Middle frontal gyrus (tissue), 1 donor: ENCODE measurements at regions not wholly inside any gene's neighbourhood (a gene's known extent, or its start where the extent isn't known, plus 50 kb on each side); places are given as distances from the start of the nearest gene placed in this dataset.

Source experiments
- DNase-seq: peaks from one replicate; pipeline ENCODE4 v3.0.0-alpha.2; 2015; ENCODE audit warnings: low spot score; ENCODE audit errors: extremely low spot score

GRCh38 chr15:85941186-85941855 lies 138.3 kb upstream of the AGBL1 start:
- no peak for DNase-seq

DNA sequence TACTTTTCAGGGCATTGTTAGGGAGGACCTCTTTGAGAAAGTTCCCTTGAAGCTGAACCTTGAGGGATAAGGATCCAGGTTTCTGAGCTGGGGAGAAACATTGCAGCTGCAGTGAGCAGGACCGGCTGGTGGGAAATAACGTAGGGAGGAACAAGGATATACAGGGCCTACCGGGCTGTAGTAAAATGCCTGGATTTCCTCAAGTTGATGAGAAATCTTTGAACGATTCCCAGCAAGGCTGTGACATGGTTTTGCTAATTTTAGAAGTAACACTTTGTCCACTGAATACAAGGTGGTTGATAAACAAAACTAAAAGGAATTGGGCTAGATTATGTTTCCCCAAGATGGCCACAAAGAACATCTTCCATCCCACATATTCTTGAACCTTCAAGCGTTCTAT lies 137.0 kb upstream of the AGBL1 start:
- DNase-seq, result no peak

DNA sequence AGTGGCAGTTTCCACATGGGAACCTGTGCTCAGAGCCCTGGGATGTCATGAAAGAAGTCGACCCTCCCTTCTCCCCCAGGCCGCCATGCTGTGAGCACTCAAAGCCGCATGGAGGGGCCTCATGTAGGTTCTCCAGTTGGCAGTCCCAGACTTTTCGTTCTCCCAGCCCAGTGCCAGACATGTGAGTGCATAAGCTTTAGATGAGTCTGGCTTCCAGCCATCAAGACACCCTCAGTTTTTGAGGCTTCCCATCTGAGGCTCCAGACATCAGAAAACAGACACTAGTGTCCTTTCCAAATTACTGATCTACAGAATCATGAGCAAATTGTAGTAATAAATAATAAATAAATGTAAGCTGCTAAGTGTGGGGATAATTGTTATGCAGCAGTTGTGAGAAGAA lies 136.5 kb upstream of the AGBL1 start:
- DNase-seq, result no peak

DNA sequence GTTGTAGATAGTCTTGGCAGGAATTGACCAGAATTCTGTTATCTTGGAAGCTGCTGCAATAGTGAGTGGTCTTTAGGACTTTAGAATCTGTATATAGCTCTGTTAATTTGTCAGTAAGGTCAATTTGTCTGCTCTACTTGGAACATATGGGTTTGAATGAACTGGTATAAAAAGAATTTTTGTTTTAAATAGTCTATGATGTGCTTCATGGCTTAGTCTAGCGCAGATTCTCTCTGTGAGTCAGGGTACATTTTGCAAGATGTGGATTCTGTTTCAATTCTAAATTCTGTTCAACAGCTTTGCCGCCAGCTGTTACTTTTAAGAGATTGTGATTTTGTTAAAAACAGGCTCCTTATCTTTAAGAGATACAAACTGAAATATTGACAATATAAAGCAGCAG lies 135.9 kb upstream of the AGBL1 start:
- no peak for DNase-seq

DNA sequence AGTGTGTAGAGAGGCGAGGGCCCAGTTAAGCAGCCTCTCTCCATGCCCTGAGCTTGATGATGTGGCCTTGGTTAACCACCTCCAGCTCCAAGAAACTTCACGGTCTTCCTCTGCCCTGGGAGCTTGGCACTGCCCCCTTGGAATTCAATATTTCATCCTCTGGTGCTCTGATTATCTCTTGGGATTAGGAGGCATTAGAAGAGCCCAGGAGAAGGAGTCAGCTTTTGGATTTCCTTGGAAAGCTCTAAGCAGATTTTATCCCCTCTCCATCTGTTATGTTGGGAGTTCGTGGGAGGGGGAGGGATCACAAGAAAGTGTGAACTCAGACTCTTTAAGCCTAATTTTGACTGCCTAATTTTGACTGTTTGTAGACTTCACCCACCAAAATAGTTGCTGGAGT lies 132.7 kb upstream of the AGBL1 start:
- DNase-seq, result no peak

- no peak for DNase-seq
Observed at GRCh38 chr15:85947936-85948335, 131.7 kb upstream of the AGBL1 start.

- DNase-seq, result no peak
Observed at GRCh38 chr15:85950101-85950500, 129.6 kb upstream of the AGBL1 start.

- DNase-seq, result no peak
Observed at GRCh38 chr15:85954586-85954985, 125.1 kb upstream of the AGBL1 start.

- DNase-seq, result no peak
Observed at GRCh38 chr15:85955501-85956391, 123.9 kb upstream of the AGBL1 start.

GRCh38 chr15:85956532-85957275 lies 123.0 kb upstream of the AGBL1 start:
- no peak for DNase-seq

GRCh38 chr15:85959611-85960010 lies 120.1 kb upstream of the AGBL1 start:
- DNase-seq, result no peak

GRCh38 chr15:85960381-85960780 lies 119.3 kb upstream of the AGBL1 start:
- no peak for DNase-seq

GRCh38 chr15:85961821-85962220 lies 117.8 kb upstream of the AGBL1 start:
- no peak for DNase-seq

- DNase-seq, result no peak
Observed at GRCh38 chr15:85963262-85963760, 116.4 kb upstream of the AGBL1 start.

- no peak for DNase-seq
Observed at GRCh38 chr15:85964471-85964870, 115.2 kb upstream of the AGBL1 start.

- DNase-seq, result no peak
Observed at GRCh38 chr15:85967553-85967952, 112.1 kb upstream of the AGBL1 start.

- no peak for DNase-seq
Observed at GRCh38 chr15:85972805-85973540, 106.7 kb upstream of the AGBL1 start.

DNA sequence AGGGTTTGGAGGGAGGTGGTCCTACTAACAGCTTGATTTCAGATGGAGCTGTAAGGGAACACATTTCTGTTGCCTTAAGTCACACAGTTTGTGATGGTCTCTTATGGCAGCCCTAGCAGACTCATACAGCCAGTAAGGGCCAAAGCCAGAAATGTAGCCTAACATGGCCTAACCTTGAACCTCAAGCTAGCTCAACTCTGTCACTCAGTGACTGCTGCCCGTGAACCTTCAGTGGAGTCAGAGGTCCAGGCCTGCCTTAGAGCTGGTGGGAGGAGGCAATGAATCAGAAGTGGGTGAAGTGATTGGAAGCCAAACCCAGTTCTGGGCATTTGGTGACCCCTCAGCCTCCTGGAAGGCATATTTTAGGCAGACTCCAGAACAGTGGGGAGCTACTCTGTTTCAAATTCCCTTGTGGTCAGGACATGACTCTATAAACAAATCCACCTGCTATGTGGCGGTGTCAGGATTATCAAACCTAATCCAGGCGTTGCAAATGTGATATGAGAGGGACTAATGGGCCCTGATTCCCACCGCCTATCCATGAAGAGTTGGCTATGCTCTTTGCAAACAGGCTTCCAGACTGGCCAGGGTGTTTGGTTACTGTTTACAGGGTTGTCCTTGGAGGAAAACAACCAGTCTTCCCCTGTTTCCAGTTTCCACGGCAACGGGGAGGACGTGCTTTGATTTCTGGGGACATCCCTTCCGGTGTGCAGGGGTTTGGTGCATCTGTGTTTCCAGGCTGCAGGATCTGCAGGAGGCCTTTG lies 105.9 kb upstream of the AGBL1 start:
- no peak for DNase-seq

DNA sequence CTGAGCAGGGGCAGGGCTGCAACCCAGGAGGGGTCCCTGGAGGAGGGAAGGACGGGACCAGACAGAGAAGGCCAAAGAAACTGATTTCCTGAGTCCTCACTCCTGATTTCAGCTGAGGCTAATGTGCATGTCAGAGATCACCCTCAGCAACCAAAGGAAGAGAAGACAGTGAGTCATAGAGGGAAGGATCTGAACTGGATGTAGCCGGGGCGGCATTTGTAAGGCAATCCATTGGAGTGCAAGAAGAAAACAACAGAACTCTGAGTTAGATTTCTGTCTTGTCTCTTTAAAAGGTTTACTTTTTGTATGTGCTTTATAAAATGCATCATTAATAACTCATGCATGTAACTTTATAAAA lies 105.3 kb upstream of the AGBL1 start:
- DNase-seq, result no peak

DNA sequence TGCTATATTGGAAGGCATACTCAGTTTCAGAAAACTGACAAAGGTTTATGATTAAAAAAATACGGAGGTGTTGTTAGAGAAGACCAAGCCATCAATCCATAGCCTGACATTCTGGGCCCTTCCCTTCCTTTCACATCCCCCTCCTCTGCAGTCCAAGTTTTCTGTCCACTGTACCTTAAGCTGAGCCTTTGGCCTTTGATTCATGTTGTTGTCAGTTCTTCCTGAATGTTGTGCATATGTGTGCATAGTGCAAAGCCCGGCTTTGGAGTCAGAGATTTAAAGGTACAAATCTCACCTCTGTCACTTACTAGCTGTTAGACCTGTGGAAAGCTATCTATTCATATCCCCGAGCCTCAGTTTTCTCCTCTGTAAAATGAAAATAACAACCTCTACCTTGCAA lies 104.9 kb upstream of the AGBL1 start:
- DNase-seq, result no peak

GRCh38 chr15:85976102-85976501 lies 103.6 kb upstream of the AGBL1 start:
- DNase-seq, result no peak
